Large intestine (tissue), 3 donors: ENCODE measurements at regions not wholly inside any gene's neighbourhood (a gene's known extent, or its start where the extent isn't known, plus 50 kb on each side); places are given as distances from the start of the nearest gene placed in this dataset.
"Not testable (repeated sequence)": the region's sequence is repeated elsewhere in the genome, so short reads cannot be mapped to it uniquely, and the experiment has no call there.

ENCODE experiments used
- DNase-seq, 2 donors: peaks; one replicate each; pipeline versions ENCODE4 v3.0.0 to v3.0.0-alpha.2; 2013
- H3K27ac ChIP-seq: one replicate; pipeline ENCODE4 v1.5.1; 2013; ENCODE audit warnings: low read length
- H3K27me3 ChIP-seq: 2 replicates; pipeline ENCODE4 v1.6.1; 2013; ENCODE audit warnings: low read length; ENCODE audit not compliant: control insufficient read depth, insufficient read depth
- H3K36me3 ChIP-seq: 2 replicates; pipeline ENCODE4 v1.6.1; 2013; ENCODE audit warnings: low read length; ENCODE audit not compliant: control insufficient read depth, insufficient read depth
- H3K4me1 ChIP-seq: one replicate; pipeline ENCODE4 v1.6.1; 2013; ENCODE audit warnings: low read length; ENCODE audit not compliant: control insufficient read depth, insufficient read depth
- H3K4me3 ChIP-seq: one replicate; pipeline ENCODE4 v1.5.1; 2013; ENCODE audit warnings: low read length
- H3K9me3 ChIP-seq: one replicate; pipeline ENCODE4 v1.6.1; 2013; ENCODE audit warnings: mild to moderate bottlenecking, low read depth, low read length, moderate library complexity; ENCODE audit not compliant: control insufficient read depth
- WGBS: methylation state at CpG from one replicate; pipeline ENCODE4 v1.1.5; 2013; ENCODE audit warnings: low lambda C conversion rate; ENCODE audit not compliant: insufficient coverage; 5-methylcytosine and 5-hydroxymethylcytosine counted together

DNA sequence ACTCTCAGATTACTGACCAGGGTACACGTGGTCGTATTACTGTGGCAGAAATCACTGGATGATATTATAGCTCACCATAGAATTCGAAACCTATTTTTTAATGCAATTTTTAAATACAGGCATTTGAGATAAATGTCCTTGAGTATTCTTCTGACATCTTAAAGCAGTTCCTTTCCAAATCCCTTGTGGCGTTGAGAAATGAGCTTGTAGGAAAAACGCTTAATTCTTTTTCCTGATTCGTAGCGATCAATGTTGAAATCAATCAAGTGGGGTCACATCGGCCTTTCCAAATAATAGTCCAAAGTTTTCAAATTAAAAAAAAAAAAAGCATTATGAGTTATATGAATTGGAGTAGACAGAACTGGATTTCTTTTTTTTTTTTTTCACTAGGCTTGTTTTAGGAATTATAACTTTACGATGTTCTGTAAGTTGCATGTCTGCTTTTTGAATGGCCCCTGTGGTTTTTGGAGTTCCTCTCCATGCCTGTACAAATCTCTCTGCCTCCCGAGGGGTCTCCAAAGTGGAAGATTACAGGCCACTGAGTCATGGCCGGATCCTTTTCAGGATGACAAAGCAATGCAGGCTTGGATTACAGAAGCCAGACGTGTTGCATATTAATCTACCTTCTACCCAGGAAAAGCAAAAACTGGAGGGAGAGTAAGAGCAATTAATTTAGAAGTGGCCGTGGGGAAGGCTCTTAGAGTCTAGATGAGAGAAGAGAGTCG lies 226.1 kb downstream of the SHOX start:
- no peaks in the 10 kb centered on the region for H3K4me1 ChIP-seq
- no peaks in the 10 kb centered on the region for H3K9me3 ChIP-seq
- no peak overlapping the region for H3K27ac ChIP-seq
- no peak overlapping the region for H3K4me3 ChIP-seq
- 89% methylated on average over 6 of the region's 14 CpGs for WGBS
- H3K36me3 ChIP-seq: no peaks in the 10 kb centered on the region
- no peak for DNase-seq
- H3K27me3 ChIP-seq: no peaks in the 10 kb centered on the region

DNA sequence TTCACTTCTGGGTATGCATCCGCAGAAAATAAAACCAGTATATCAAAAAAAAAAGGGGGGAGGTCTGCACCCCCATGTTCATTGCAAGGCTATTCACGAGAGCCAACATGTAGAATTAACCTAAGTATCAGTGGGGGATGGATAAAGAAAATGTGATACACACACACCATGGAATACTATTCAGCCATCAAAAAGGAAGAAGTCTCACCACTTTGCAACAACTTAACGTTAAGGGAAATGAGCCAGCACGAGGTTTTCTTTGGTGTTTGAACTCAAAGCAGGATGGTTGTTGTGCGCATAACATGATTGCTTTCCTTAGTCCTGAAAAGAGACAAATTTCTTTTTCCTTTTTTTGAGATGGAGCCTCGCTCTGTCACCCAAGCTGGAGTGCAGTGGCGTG lies 222.7 kb downstream of the SHOX start:
- Histone ChIP-seq H3K4me1 (no peaks in the 10 kb centered on the region), H3K27ac (no peak overlapping the region), H3K27me3 (no peaks in the 10 kb centered on the region), H3K4me3 (no peak overlapping the region), H3K9me3 (no peaks in the 10 kb centered on the region), H3K36me3 (no peaks in the 10 kb centered on the region)
- WGBS: 0% methylated on average over 1 of the region's 7 CpGs
- DNase-seq: no peak

DNA sequence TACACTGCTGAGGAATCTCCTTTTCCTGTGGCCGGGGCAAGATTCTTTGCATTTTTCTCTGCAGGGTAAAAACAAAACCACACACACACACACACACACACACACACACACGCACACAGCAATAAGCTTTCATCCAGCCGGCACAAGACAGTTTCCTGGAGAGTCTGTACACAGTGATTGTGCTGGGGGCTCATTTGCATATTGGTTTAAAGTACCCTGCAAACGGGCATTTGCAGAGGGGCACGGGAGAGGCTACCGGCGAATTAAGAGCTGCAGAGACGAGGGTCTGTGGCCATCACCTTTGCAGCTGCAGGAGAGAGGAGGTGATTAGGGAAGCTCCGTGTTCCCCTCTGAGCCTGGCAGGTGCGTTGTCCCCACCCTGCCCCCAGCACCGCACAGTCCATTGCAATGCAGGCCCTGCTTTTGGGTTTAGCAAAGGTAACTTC lies 219.9 kb downstream of the SHOX start:
- no CpG with 5 or more reads among the region's 11 CpGs for WGBS
- Histone ChIP-seq H3K36me3 (no peaks in the 10 kb centered on the region), H3K4me3 (no peak overlapping the region), H3K27me3 (no peaks in the 10 kb centered on the region), H3K4me1 (no peaks in the 10 kb centered on the region), H3K9me3 (no peaks in the 10 kb centered on the region), H3K27ac (no peak overlapping the region)
- no peak for DNase-seq

DNA sequence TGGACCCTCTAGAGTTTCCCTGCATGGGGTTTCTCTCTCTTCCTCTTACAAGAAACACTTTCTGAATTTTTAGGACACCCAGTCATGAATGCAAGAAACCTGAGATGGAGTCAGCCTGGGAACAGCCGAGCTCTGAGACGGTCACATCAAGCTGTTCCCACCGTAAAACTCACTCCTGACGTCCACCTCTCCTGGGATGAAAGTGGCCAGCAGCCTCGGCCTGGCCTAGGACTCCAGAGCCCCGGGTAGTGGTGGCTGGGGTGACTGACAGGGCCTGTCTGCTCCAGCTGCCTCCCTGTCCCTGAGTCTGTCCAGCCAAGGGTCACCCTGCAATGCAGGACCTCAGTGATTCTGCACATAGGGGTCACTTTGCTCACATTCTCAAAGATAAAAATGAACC lies 217.8 kb downstream of the SHOX start:
- WGBS: no CpG with 5 or more reads among the region's 6 CpGs
- Histone ChIP-seq H3K27ac (no peak overlapping the region), H3K9me3 (no peaks in the 10 kb centered on the region), H3K27me3 (no peaks in the 10 kb centered on the region), H3K36me3 (no peaks in the 10 kb centered on the region), H3K4me3 (no peak overlapping the region), H3K4me1 (no peaks in the 10 kb centered on the region)
- no peak for DNase-seq

DNA sequence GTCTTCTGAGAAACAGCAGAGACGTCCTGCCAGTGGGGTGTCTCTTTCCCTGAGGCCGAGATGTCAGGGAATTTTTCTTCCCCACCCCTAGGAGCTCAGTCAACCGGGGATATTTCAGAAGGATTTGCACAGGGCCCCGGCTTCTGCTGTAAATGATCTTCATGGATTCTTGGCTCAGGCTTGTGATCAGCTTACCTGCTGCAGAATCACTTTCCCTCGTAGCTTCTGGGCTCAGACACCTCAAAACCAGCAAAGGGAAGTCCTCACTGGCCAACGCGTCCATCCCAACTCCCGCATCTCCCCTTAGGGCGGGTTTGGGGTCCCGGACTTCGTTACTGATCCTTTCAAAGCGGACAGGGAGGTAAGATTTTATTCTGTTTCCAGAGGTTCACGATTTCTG lies 212.7 kb downstream of the SHOX start:
- H3K4me3 ChIP-seq: no peak overlapping the region
- no peaks in the 10 kb centered on the region for H3K36me3 ChIP-seq
- no peaks in the 10 kb centered on the region for H3K27me3 ChIP-seq
- H3K9me3 ChIP-seq: no peaks in the 10 kb centered on the region
- DNase-seq: no peak
- no peaks in the 10 kb centered on the region for H3K4me1 ChIP-seq
- H3K27ac ChIP-seq: no peak overlapping the region
- WGBS: no CpG with 5 or more reads among the region's 13 CpGs

DNA sequence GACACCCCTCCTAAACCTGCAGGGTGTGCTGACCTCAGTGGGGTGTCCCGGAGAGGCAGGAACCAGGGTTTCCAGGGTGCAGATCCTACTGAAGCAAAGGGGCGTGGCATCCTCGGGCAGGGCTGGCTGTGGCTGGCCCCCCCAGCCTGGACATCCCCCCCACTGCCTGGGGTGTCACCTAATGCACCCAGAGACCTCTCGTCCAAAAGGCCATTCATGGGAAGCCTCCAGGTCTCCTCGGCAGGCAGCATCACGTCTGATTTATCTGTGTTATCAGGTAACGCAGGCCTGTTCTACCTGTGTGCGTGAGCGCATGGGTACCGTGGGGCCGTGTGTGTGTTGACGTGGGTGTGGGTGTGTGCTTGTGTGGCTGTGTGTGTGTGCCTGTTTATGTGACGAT lies 210.0 kb downstream of the SHOX start:
- H3K36me3 ChIP-seq: no peaks in the 10 kb centered on the region

DNA sequence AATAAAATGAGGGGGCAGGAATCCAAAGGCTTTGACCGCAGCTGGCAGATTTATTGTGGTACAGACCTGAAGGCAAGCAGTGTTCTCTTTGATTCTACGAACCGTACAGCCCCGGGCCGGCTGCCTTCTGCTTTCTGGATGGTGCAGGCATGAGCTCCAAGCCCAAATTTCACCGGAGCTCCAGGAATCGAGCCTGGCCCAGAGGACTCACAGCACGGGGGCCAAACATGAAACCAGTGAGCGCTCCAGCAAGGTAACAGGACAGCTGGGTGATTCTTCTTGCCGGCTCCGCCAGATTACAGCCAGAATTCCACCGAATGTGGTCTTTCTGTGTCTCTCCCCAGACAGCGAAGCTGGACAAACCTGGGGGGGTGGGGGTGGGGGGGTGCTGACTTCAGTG lies 208.1 kb downstream of the SHOX start:
- DNase-seq, H3K9me3 ChIP-seq, H3K27me3 ChIP-seq, H3K4me3 ChIP-seq, H3K36me3 ChIP-seq, H3K4me1 ChIP-seq, H3K27ac ChIP-seq: not testable (repeated sequence)
- no CpG with 5 or more reads among the region's 13 CpGs for WGBS

More for the DNA sequence above, 210.0 kb downstream of the SHOX start:
- H3K27me3 ChIP-seq: no peaks in the 10 kb centered on the region
- no peak overlapping the region for H3K27ac ChIP-seq
- no peak for DNase-seq
- WGBS: no CpG with 5 or more reads among the region's 13 CpGs
- H3K9me3 ChIP-seq: peaks cover 5% of the 10 kb centered on the region
- H3K4me3 ChIP-seq: no peak overlapping the region
- H3K4me1 ChIP-seq: no peaks in the 10 kb centered on the region

DNA sequence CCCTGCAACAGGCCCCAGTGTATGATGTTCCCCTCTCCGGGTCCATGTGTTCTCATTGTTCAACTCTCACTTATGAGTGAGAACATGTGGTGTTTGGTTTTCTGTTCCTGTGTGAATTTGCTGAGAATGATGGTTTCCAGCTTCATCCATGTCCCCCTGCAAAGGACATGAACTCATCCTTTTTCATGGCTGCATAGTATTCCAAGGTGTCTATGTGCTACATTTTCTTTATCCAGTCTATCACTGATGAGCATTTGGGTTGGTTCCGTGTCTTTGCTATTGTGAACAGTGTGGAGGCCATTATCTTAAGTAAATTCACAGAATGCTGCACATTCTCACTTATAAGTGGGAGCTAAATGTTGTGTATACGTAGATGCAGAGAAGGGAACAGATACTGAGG lies 205.3 kb downstream of the SHOX start:
- H3K27me3 ChIP-seq, H3K9me3 ChIP-seq, H3K36me3 ChIP-seq, DNase-seq, H3K27ac ChIP-seq, H3K4me3 ChIP-seq, H3K4me1 ChIP-seq: not testable (repeated sequence)
- WGBS: 80% methylated on average over 1 of the region's 3 CpGs

DNA sequence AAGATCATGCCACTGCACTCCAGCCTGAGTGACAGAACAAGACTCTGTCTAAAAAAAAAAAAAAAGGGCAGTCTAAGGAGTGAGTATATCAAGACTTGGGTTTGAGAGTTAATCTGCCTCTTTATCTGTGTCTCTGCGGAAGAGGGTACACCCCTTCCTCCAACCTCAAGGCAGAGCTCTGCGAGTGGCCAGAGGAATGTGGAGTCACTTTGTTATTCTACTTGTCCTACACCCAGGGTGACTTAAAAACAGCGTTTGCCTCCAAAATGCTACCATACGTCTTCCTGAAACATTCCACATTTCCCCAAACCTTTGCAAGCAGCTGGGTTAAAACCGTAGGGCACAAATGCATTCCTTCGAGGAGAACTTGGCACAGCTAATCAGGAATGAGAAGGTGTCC lies 199.9 kb downstream of the SHOX start:
- Histone ChIP-seq H3K9me3 (no peaks in the 10 kb centered on the region), H3K4me3 (no peak overlapping the region), H3K4me1 (no peaks in the 10 kb centered on the region), H3K36me3 (no peaks in the 10 kb centered on the region), H3K27ac (no peak overlapping the region), H3K27me3 (no peaks in the 10 kb centered on the region)
- no peak for DNase-seq
- 87% methylated on average over 3 of the region's 6 CpGs for WGBS

DNA sequence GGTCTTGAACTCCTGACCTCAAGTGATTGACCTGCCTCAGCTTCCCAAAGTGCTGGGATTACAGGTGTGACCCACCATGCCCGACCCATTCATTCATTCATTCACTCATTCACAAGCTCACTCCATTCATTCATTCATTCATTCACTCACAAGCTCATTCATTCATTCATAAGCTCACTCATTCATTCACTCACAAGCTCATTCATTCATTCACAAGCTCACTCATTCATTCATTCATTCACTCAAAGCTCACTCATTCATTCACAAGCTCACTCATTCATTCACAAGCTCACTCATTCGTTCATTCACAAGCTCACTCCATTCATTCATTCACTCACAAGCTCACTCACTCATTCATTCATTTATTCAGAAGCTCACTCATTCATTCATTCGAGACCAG lies 198.6 kb downstream of the SHOX start:
- Histone ChIP-seq H3K4me1 (no peaks in the 10 kb centered on the region), H3K27ac (no peak overlapping the region), H3K9me3 (no peaks in the 10 kb centered on the region), H3K27me3 (no peaks in the 10 kb centered on the region), H3K36me3 (no peaks in the 10 kb centered on the region), H3K4me3 (no peak overlapping the region)
- no peak for DNase-seq
- no CpG with 5 or more reads among the region's 3 CpGs for WGBS

DNA sequence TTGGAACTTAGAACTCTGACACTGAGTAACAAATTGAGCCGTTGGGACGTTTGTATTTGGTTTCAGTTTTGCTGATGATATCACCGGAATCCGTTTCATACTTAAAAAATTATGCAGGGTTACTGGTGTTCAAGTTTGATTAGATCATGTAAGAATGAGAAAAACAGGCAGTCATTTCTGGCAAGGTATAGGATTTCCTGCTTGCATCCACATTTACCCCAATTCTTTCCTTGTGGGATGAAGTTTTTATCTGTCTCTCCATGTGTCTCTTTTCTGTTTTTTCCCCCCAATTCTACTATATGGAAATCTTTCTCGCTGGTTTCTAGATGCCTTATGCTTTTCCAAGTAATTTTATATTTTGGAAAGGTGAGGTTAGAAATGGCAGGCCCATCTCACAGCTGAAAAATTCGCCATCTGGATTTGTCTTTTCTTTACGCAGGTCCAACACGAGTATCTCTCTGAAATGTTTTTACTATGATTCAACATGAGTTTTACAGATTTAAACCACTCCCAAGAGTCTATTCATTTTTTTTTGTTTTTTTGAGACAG lies 197.9 kb downstream of the SHOX start:
- no peak for DNase-seq
- H3K27me3 ChIP-seq: no peaks in the 10 kb centered on the region
- H3K4me1 ChIP-seq: no peaks in the 10 kb centered on the region
- WGBS: 100% methylated on average over 1 of the region's 8 CpGs
- no peaks in the 10 kb centered on the region for H3K9me3 ChIP-seq
- H3K36me3 ChIP-seq: no peaks in the 10 kb centered on the region
- H3K4me3 ChIP-seq: no peak overlapping the region
- no peak overlapping the region for H3K27ac ChIP-seq
